ENCODE measurements at regions not wholly inside any gene's neighbourhood (a gene's known extent, or its start where the extent isn't known, plus 50 kb on each side); places are given as distances from the start of the nearest gene placed in this dataset.

DNA sequence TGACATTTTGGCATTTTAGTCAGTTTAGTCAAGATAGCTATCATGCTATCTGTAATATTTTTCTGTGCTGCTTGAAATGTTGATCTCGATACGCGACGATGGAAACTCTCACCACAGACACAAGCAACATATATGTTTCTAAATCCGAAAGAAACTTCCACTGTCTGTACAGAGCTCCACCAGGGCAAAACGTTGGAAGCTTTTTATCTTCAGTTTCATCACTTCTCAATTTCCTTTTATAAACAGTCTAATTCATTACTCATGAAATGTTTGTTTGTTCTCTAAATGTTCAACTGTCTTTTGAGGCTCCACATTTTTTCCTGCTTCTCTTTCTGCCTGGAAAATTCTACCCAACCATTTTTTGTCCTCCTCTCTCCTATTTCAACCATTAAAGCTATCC lies 737.6 kb downstream of the SLC16A7 start:
- H3K36me3 ChIP-seq (ENCODE audit: insufficient read depth, low read length): no peaks in the 10 kb centered on the region
- intact Hi-C loops (cut with micrococcal nuclease; ENCODE audit: unreplicated experiment): no loop called here
- no peaks in the 10 kb centered on the region for H4K20me1 ChIP-seq (ENCODE audit: insufficient read depth, low read length)
- no peaks in the 10 kb centered on the region for H3K9me3 ChIP-seq (ENCODE audit: low read length)
- no peak overlapping the region for H3K4me2 ChIP-seq (ENCODE audit: low read length)
- TF ChIP-seq, protein P1, sequence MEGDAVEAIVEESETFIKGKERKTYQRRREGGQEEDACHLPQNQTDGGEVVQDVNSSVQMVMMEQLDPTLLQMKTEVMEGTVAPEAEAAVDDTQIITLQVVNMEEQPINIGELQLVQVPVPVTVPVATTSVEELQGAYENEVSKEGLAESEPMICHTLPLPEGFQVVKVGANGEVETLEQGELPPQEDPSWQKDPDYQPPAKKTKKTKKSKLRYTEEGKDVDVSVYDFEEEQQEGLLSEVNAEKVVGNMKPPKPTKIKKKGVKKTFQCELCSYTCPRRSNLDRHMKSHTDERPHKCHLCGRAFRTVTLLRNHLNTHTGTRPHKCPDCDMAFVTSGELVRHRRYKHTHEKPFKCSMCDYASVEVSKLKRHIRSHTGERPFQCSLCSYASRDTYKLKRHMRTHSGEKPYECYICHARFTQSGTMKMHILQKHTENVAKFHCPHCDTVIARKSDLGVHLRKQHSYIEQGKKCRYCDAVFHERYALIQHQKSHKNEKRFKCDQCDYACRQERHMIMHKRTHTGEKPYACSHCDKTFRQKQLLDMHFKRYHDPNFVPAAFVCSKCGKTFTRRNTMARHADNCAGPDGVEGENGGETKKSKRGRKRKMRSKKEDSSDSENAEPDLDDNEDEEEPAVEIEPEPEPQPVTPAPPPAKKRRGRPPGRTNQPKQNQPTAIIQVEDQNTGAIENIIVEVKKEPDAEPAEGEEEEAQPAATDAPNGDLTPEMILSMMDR (conservative IDR thresholded peaks at IDR 0.05; ENCODE audit: low read length): no peak
- TF ChIP-seq EZH2phosphoT487 (IDR thresholded peaks at IDR 0.05; ENCODE audit: borderline replicate concordance, low read depth, low read length): no peak
- no peak overlapping the region for H3K4me3 ChIP-seq (ENCODE audit: low read depth, low read length, poor library complexity, severe bottlenecking)
- no TSS peak for BruUV-seq (replicated peaks)
- no peaks in the 10 kb centered on the region for H3K4me1 ChIP-seq (ENCODE audit: insufficient read depth, low read length, poor library complexity, severe bottlenecking)
- no peaks in the 10 kb centered on the region for H3K9me2 ChIP-seq (ENCODE audit: insufficient read depth, low read length)
- no peak overlapping the region for H2AFZ ChIP-seq (ENCODE audit: low read length)
- no peaks in the 10 kb centered on the region for H3K79me2 ChIP-seq (ENCODE audit: insufficient read depth, low read depth, low read length)
- ChIA-PET CTCF (ENCODE audit: unreplicated experiment) (no interaction called here), POLR2A (no interaction called here)
- no peak for DNase-seq (ENCODE audit: low spot score)
- H3K27ac ChIP-seq (ENCODE audit: low read depth, low read length, poor library complexity, severe bottlenecking): no peak overlapping the region

DNA sequence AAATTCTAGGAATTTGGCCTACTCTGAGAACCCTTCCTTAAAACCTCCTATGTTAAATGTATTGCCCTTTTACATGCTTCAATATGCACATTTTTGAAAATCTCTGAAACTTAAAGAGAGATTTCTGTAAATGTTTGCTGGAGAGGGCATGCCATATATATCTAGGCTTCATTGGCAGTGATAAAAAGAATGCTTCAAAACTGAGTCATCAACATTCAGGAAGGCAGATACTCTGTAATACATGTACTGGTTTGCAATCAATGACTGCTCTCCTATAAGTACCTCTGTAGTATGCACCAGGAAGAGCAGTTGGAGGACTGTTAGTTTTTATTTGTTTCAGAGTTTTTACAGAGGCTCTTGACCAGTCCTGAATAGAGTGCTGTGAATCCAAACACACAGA lies 739.9 kb downstream of the SLC16A7 start:
- Histone ChIP-seq H3K4me3 (ENCODE audit: low read depth, low read length, poor library complexity, severe bottlenecking) (no peak overlapping the region), H3K27ac (ENCODE audit: low read depth, low read length, poor library complexity, severe bottlenecking) (no peak overlapping the region), H3K36me3 (ENCODE audit: insufficient read depth, low read length) (no peaks in the 10 kb centered on the region), H3K79me2 (ENCODE audit: insufficient read depth, low read depth, low read length) (no peaks in the 10 kb centered on the region), H3K9me3 (ENCODE audit: low read length) (no peaks in the 10 kb centered on the region), H3K4me1 (ENCODE audit: insufficient read depth, low read length, poor library complexity, severe bottlenecking) (no peaks in the 10 kb centered on the region), H3K4me2 (ENCODE audit: low read length) (no peak overlapping the region), H2AFZ (ENCODE audit: low read length) (no peak overlapping the region), H3K9me2 (ENCODE audit: insufficient read depth, low read length) (no peaks in the 10 kb centered on the region), H4K20me1 (ENCODE audit: insufficient read depth, low read length) (no peaks in the 10 kb centered on the region)
- ChIA-PET POLR2A (no interaction called here), CTCF (ENCODE audit: unreplicated experiment) (no interaction called here)
- TF ChIP-seq, protein P1 (conservative IDR thresholded peaks at IDR 0.05; ENCODE audit: low read length): no peak
- no peak for TF ChIP-seq EZH2phosphoT487 (IDR thresholded peaks at IDR 0.05; ENCODE audit: borderline replicate concordance, low read depth, low read length)
- DNase-seq (ENCODE audit: low spot score): no peak
- intact Hi-C loops (cut with micrococcal nuclease; ENCODE audit: unreplicated experiment): no loop called here
- no TSS peak for BruUV-seq (replicated peaks)

DNA sequence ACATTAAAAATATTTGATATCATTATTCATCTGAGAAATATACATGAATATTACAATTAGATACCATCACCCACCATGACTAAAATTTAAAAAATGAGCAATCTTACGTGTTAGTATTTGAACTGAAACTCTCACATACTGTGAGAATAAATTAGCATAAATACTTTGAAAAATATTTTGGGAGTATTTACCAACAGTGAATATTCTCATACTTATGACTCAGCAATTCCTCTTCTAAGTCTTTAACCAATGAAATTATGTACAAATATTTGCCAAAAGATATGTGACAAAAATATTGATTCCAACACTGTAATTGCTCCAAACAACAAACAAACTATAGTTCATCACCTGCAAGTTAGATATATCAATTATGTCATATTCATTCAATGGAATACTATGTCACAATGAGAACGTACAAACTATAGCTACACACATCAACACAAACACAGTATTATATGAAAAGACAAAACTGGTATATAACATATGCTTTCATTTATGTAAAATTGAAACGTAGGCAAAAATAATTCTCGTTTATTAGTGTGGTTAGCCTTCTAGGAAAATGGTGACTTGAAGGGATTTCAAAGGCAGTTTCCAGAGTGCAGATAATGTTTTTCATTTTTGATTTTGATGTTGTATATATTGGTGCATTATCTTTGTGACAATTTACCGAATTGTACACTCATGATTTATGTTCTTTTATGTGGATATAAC lies 742.2 kb downstream of the SLC16A7 start:
- DNase-seq (ENCODE audit: low spot score): no peak
- POLR2A ChIA-PET: no interaction called here

More for the DNA sequence above, 742.2 kb downstream of the SLC16A7 start:
- no peaks in the 10 kb centered on the region for H3K79me2 ChIP-seq (ENCODE audit: insufficient read depth, low read depth, low read length)
- no peak overlapping the region for H3K4me2 ChIP-seq (ENCODE audit: low read length)
- CTCF ChIA-PET (ENCODE audit: unreplicated experiment): no interaction called here
- no peak overlapping the region for H3K4me3 ChIP-seq (ENCODE audit: low read depth, low read length, poor library complexity, severe bottlenecking)
- H2AFZ ChIP-seq (ENCODE audit: low read length): no peak overlapping the region
- H3K27ac ChIP-seq (ENCODE audit: low read depth, low read length, poor library complexity, severe bottlenecking): no peak overlapping the region
- no peaks in the 10 kb centered on the region for H3K9me3 ChIP-seq (ENCODE audit: low read length)
- no peaks in the 10 kb centered on the region for H4K20me1 ChIP-seq (ENCODE audit: insufficient read depth, low read length)
- no peaks in the 10 kb centered on the region for H3K36me3 ChIP-seq (ENCODE audit: insufficient read depth, low read length)
- no peaks in the 10 kb centered on the region for H3K9me2 ChIP-seq (ENCODE audit: insufficient read depth, low read length)
- no peaks in the 10 kb centered on the region for H3K4me1 ChIP-seq (ENCODE audit: insufficient read depth, low read length, poor library complexity, severe bottlenecking)
- TF ChIP-seq, protein P1 (conservative IDR thresholded peaks at IDR 0.05; ENCODE audit: low read length): no peak
- TF ChIP-seq EZH2phosphoT487 (IDR thresholded peaks at IDR 0.05; ENCODE audit: borderline replicate concordance, low read depth, low read length): no peak
- intact Hi-C loops (cut with micrococcal nuclease; ENCODE audit: unreplicated experiment): no loop called here
- no TSS peak for BruUV-seq (replicated peaks)

Measured in OCI-LY7 (cell line).